Stimulated activated CD8-positive, alpha-beta memory T cell treated with anti-CD3 and anti-CD28 coated beads, Interleukin-12 subunit alpha, Interleukin-12 subunit beta, amount 100 ng/mL, for 4 hours (primary cell): ENCODE measurements at regions not wholly inside any gene's neighbourhood (a gene's known extent, or its start where the extent isn't known, plus 50 kb on each side); places are given as distances from the start of the nearest gene placed in this dataset.
"Not testable (repeated sequence)": the region's sequence is repeated elsewhere in the genome, so short reads cannot be mapped to it uniquely, and the experiment has no call there.

Experiments used
- DNase-seq: peaks from one replicate; pipeline ENCODE4 v3.0.0-alpha.2; 2020; ENCODE audit warnings: low read depth

- no peak for DNase-seq
Measured at GRCh38 chr6:150739711-150740349, 125.7 kb upstream of the MTHFD1L start.

- no peak for DNase-seq
Measured at GRCh38 chr6:150740453-150740852, 125.0 kb upstream of the MTHFD1L start.

GRCh38 chr6:150741633-150742200 is 123.8 kb upstream of the MTHFD1L start:
- no peak for DNase-seq

GRCh38 chr6:150744522-150745260 is 120.8 kb upstream of the MTHFD1L start:
- DNase-seq = no peak

- DNase-seq = no peak
Measured at GRCh38 chr6:150745896-150746295, 119.6 kb upstream of the MTHFD1L start.

GRCh38 chr6:150747155-150747554 is 118.3 kb upstream of the MTHFD1L start:
- DNase-seq = no peak

GRCh38 chr6:150749091-150749670 is 116.3 kb upstream of the MTHFD1L start:
- DNase-seq = no peak

- DNase-seq = no peak
Measured at GRCh38 chr6:150751296-150751695, 114.2 kb upstream of the MTHFD1L start.

GRCh38 chr6:150752409-150752808 is 113.1 kb upstream of the MTHFD1L start:
- no peak for DNase-seq

- no peak for DNase-seq
Measured at GRCh38 chr6:150753371-150754064, 112.0 kb upstream of the MTHFD1L start.

GRCh38 chr6:150755042-150755441 is 110.5 kb upstream of the MTHFD1L start:
- DNase-seq = no peak

GRCh38 chr6:150755524-150755923 is 110.0 kb upstream of the MTHFD1L start:
- DNase-seq = no peak

GRCh38 chr6:150756173-150756572 is 109.3 kb upstream of the MTHFD1L start:
- no peak for DNase-seq

- DNase-seq = not testable (repeated sequence)
Measured at GRCh38 chr6:150757807-150758206, 107.7 kb upstream of the MTHFD1L start.

- no peak for DNase-seq
Measured at GRCh38 chr6:150759483-150759882, 106.0 kb upstream of the MTHFD1L start.

- DNase-seq = no peak
Measured at GRCh38 chr6:150761771-150762170, 103.7 kb upstream of the MTHFD1L start.

GRCh38 chr6:150764334-150765066 is 101.0 kb upstream of the MTHFD1L start:
- DNase-seq = no peak

GRCh38 chr6:150765067-150765764 is 100.3 kb upstream of the MTHFD1L start:
- DNase-seq = no peak

GRCh38 chr6:150766201-150766997 is 99.1 kb upstream of the MTHFD1L start:
- DNase-seq = no peak

GRCh38 chr6:150767161-150767560 is 98.3 kb upstream of the MTHFD1L start:
- no peak for DNase-seq
